ENCODE measurements at regions not wholly inside any gene's neighbourhood (a gene's known extent, or its start where the extent isn't known, plus 50 kb on each side); places are given as distances from the start of the nearest gene placed in this dataset.
A peak's percentile ranks its signal among the peaks of the same experiment; 100 is the strongest.

- peak in 2 of 3 experiments; percentile 13 to 37 for TF ChIP-seq CTCF (IDR thresholded peaks at IDR 0.05)
- no peak for TF ChIP-seq POLR2A (IDR thresholded peaks at IDR 0.05; ENCODE audit: low read depth)
- TF ChIP-seq EP300 (IDR thresholded peaks at IDR 0.05): no peak
These were observed 201.0 kb upstream of the RXFP2 start for GRCh38 chr13:31538067-31539042.

Measured in esophagus muscularis mucosa (tissue), 4 donors.